Suppressor macrophage treated with lipopolysaccharide for 4 hours (primary cell): ENCODE measurements at regions not wholly inside any gene's neighbourhood (a gene's known extent, or its start where the extent isn't known, plus 50 kb on each side); places are given as distances from the start of the nearest gene placed in this dataset.

Source experiments
- DNase-seq: peaks from one replicate; pipeline ENCODE4 v3.0.0-alpha.2; 2020

- no peak for DNase-seq
Observed at GRCh38 chr1:78799926-78800325, 150.3 kb downstream of the IFI44 start.

GRCh38 chr1:78814176-78814575 is 164.5 kb downstream of the IFI44 start:
- DNase-seq: no peak

- DNase-seq: no peak
Observed at GRCh38 chr1:78825561-78825960, 175.9 kb downstream of the IFI44 start.

- DNase-seq: no peak
Observed at GRCh38 chr1:78829644-78830043, 176.9 kb downstream of the ADGRL4 start.

- DNase-seq: no peak
Observed at GRCh38 chr1:78830321-78830720, 176.2 kb downstream of the ADGRL4 start.

GRCh38 chr1:78831731-78832360 is 174.7 kb downstream of the ADGRL4 start:
- DNase-seq: no peak

GRCh38 chr1:78833491-78833890 is 173.0 kb downstream of the ADGRL4 start:
- DNase-seq: peak; percentile 6

- DNase-seq: no peak
Observed at GRCh38 chr1:78834201-78834741, 172.3 kb downstream of the ADGRL4 start.

- peak; percentile 36 for DNase-seq
Observed at GRCh38 chr1:78836726-78837125, 169.8 kb downstream of the ADGRL4 start.

GRCh38 chr1:78839704-78840277 is 166.7 kb downstream of the ADGRL4 start:
- DNase-seq: peak; percentile 69
